Neural progenitor cell (in vitro differentiated cells): ENCODE measurements at regions not wholly inside any gene's neighbourhood (a gene's known extent, or its start where the extent isn't known, plus 50 kb on each side); places are given as distances from the start of the nearest gene placed in this dataset.
"Not testable (repeated sequence)": the region's sequence is repeated elsewhere in the genome, so short reads cannot be mapped to it uniquely, and the experiment has no call there.

ENCODE experiments used
- DNase-seq: peaks from one replicate; pipeline ENCODE4 v3.0.0-alpha.2; 2016; ENCODE audit warnings: low spot score
- H2AFZ ChIP-seq: fragments of 200-600 bp; sonication (generic); replicated peaks from 2 replicates; pipeline ENCODE4 v1.6.1; 2016; ENCODE audit warnings: antibody characterized with exemption
- H3F3A ChIP-seq: fragments of 200-600 bp; sonication (generic); 2 replicates; pipeline ENCODE4 v1.6.1; 2016; ENCODE audit warnings: antibody characterized with exemption, low read depth
- H3K27ac ChIP-seq: fragments of 200-600 bp; sonication (generic); 2 replicates; pipeline ENCODE4 v1.5.1; 2016; ENCODE audit warnings: mild to moderate bottlenecking
- H3K27me3 ChIP-seq: fragments of 200-600 bp; sonication (generic); 2 replicates; pipeline ENCODE4 v1.6.1; 2016; ENCODE audit warnings: mild to moderate bottlenecking, moderate library complexity
- H3K36me3 ChIP-seq: fragments of 200-600 bp; sonication (generic); 2 replicates; pipeline ENCODE4 v1.5.1; 2016
- H3K4me1 ChIP-seq: fragments of 200-600 bp; sonication (generic); 2 replicates; pipeline ENCODE4 v1.6.1; 2016; ENCODE audit warnings: mixed run types
- H3K4me2 ChIP-seq: fragments of 200-600 bp; sonication (generic); 2 replicates; pipeline ENCODE4 v1.6.1; 2016
- H3K4me3 ChIP-seq: fragments of 200-600 bp; sonication (generic); 2 replicates; pipeline ENCODE4 v1.5.1; 2016
- H3K79me2 ChIP-seq: fragments of 200-600 bp; sonication (generic); 2 replicates; pipeline ENCODE4 v1.6.1; 2016; ENCODE audit warnings: low read depth
- H3K9ac ChIP-seq: fragments of 200-600 bp; sonication (generic); 2 replicates; pipeline ENCODE4 v1.6.1; 2016
- H3K9me3 ChIP-seq: fragments of 200-600 bp; sonication (generic); 2 replicates; pipeline ENCODE4 v1.5.1; 2016; ENCODE audit warnings: low read depth
- H4K20me1 ChIP-seq: fragments of 200-600 bp; sonication (generic); 2 replicates; pipeline ENCODE4 v1.6.1; 2016; ENCODE audit warnings: low read depth
- H3K27ac Mint-ChIP-seq: 3 replicates; pipeline ENCODE4 v1.8.0; 2021; ENCODE audit warnings: mixed read lengths
- H3K27me3 Mint-ChIP-seq: 2 replicates; pipeline ENCODE4 v1.8.0; 2022; ENCODE audit warnings: low read depth, mild to moderate bottlenecking, inconsistent platforms, moderate library complexity, mixed read lengths; ENCODE audit not compliant: insufficient read depth
- H3K36me3 Mint-ChIP-seq: 3 replicates; pipeline ENCODE4 v1.8.0; 2021; ENCODE audit warnings: mixed read lengths
- H3K4me1 Mint-ChIP-seq: 3 replicates; pipeline ENCODE4 v1.8.0; 2021; ENCODE audit warnings: mixed read lengths
- H3K4me3 Mint-ChIP-seq: 3 replicates; pipeline ENCODE4 v1.8.0; 2021; ENCODE audit warnings: mild to moderate bottlenecking, moderate library complexity, mixed read lengths
- H3K9me3 Mint-ChIP-seq: 3 replicates; pipeline ENCODE4 v1.8.0; 2020; ENCODE audit warnings: mixed read lengths
- EZH2 ChIP-seq: fragments of 200-600 bp; sonication (generic); IDR thresholded peaks from 2 replicates; pipeline ENCODE4 v1.6.1; 2017; ENCODE audit warnings: antibody characterized with exemption, mild to moderate bottlenecking, moderate library complexity
- EZH2phosphoT487 ChIP-seq: fragments of 200-600 bp; sonication (generic); IDR thresholded peaks from 2 replicates; pipeline ENCODE4 v1.6.1; 2017; ENCODE audit warnings: antibody characterized with exemption
- TF ChIP-seq, protein P1 (sequence below): fragments of 200-600 bp; sonication (generic); IDR thresholded peaks from 2 replicates; pipeline ENCODE4 v1.5.1; 2017; ENCODE audit warnings: antibody characterized with exemption, mild to moderate bottlenecking

DNA sequence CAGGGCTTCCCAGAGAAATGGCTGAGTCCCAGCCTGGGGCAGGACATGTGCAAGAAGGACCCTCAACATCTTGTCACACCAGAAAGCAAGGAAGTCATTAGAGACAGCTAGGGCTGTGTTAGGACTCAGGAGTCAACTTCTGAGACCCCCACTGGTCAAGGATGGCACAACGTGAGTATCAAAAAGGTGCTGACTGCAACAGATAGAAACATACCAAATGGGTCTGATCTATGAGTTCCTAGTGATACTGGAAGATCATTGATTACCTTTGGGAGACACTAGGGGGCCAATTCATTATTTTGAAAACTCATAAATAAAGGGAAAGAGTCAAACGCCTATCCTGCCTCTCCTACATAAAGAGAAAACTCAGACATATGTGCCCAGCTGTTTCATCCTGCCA, 73.5 kb upstream of the GJB6 start:
- Mint-ChIP-seq H3K36me3 (no peaks in the 10 kb centered on the region), H3K27me3 (peaks cover 9% of the 10 kb centered on the region), H3K4me1 (no peaks in the 10 kb centered on the region), H3K9me3 (peaks cover 12% of the 10 kb centered on the region), H3K4me3 (no peak overlapping the region), H3K27ac (no peak overlapping the region)
- H4K20me1 ChIP-seq = no peaks in the 10 kb centered on the region
- no peak overlapping the region for H3K27ac ChIP-seq
- H3K4me3 ChIP-seq = no peak overlapping the region
- no peak overlapping the region for H3K4me2 ChIP-seq
- TF ChIP-seq EZH2 (no peak), EZH2phosphoT487 (no peak)
- TF ChIP-seq, protein P1, sequence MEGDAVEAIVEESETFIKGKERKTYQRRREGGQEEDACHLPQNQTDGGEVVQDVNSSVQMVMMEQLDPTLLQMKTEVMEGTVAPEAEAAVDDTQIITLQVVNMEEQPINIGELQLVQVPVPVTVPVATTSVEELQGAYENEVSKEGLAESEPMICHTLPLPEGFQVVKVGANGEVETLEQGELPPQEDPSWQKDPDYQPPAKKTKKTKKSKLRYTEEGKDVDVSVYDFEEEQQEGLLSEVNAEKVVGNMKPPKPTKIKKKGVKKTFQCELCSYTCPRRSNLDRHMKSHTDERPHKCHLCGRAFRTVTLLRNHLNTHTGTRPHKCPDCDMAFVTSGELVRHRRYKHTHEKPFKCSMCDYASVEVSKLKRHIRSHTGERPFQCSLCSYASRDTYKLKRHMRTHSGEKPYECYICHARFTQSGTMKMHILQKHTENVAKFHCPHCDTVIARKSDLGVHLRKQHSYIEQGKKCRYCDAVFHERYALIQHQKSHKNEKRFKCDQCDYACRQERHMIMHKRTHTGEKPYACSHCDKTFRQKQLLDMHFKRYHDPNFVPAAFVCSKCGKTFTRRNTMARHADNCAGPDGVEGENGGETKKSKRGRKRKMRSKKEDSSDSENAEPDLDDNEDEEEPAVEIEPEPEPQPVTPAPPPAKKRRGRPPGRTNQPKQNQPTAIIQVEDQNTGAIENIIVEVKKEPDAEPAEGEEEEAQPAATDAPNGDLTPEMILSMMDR = peak; percentile 11
- H3K36me3 ChIP-seq = no peaks in the 10 kb centered on the region
- no peak for DNase-seq
- H3K79me2 ChIP-seq = no peaks in the 10 kb centered on the region
- no peaks in the 10 kb centered on the region for H3K4me1 ChIP-seq
- no peaks in the 10 kb centered on the region for H3F3A ChIP-seq
- H3K9me3 ChIP-seq = peaks cover 10% of the 10 kb centered on the region
- peaks cover 15% of the 10 kb centered on the region for H3K27me3 ChIP-seq
- no peak overlapping the region for H3K9ac ChIP-seq
- no peak overlapping the region for H2AFZ ChIP-seq

DNA sequence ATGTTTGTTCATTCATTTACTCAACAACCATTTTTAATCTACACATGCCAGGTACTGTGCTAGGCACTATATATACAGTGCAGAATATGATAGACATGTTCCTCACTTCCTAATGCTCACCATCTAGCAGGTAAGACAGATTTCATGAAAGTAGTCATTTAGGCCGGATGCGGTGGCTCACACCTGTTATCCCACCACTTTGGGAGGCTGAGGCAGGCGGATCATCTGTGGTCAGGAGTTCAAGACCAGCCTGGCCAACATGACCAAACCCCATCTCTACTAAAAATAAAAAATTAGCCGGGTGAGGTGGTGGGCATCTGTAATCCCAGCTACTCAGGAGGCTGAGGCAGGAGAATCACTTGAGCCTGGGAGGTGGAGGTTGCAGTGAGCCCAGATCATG, 71.9 kb upstream of the GJB6 start:
- not testable (repeated sequence) for H3K27ac Mint-ChIP-seq, H4K20me1 ChIP-seq, H3F3A ChIP-seq, H2AFZ ChIP-seq, H3K36me3 Mint-ChIP-seq, H3K27ac ChIP-seq, H3K4me3 Mint-ChIP-seq, H3K79me2 ChIP-seq, H3K4me3 ChIP-seq, H3K4me2 ChIP-seq, H3K4me1 Mint-ChIP-seq, H3K4me1 ChIP-seq, DNase-seq, H3K9ac ChIP-seq, H3K36me3 ChIP-seq
- H3K9me3 Mint-ChIP-seq = peaks cover 12% of the 10 kb centered on the region
- H3K27me3 ChIP-seq = peaks cover 16% of the 10 kb centered on the region
- peaks cover 11% of the 10 kb centered on the region for H3K27me3 Mint-ChIP-seq
- peaks cover 10% of the 10 kb centered on the region for H3K9me3 ChIP-seq

DNA sequence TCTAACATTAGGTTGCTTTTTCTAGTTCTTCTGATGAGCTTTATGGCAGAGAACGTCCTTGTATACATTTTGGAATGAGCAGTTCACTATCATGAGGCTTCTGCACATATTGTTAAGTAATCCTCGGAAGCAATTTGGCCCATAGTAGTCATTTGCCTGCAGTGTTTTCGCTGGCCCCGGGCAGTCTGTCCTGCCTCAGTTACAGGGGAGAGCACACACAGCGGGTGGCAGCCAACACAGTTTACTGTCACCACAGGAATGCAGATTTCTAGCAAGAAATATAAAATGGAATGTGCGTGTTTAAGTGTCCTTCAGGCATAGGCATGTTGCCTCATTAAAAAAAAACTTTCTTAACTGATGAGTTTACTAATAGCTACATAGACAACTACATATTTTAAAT, 71.5 kb upstream of the GJB6 start:
- H3K9me3 Mint-ChIP-seq = peaks cover 12% of the 10 kb centered on the region
- no peak for DNase-seq
- no peaks in the 10 kb centered on the region for H3K36me3 ChIP-seq
- no peaks in the 10 kb centered on the region for H3K36me3 Mint-ChIP-seq
- H4K20me1 ChIP-seq = no peaks in the 10 kb centered on the region
- H3K4me2 ChIP-seq = no peak overlapping the region
- no peaks in the 10 kb centered on the region for H3K4me1 ChIP-seq
- no peak overlapping the region for H3K4me3 ChIP-seq
- no peak overlapping the region for H3K4me3 Mint-ChIP-seq
- no peaks in the 10 kb centered on the region for H3F3A ChIP-seq
- no peaks in the 10 kb centered on the region for H3K4me1 Mint-ChIP-seq
- no peak overlapping the region for H3K27ac ChIP-seq
- H2AFZ ChIP-seq = no peak overlapping the region
- no peak overlapping the region for H3K9ac ChIP-seq
- H3K27me3 Mint-ChIP-seq = peaks cover 11% of the 10 kb centered on the region
- TF ChIP-seq EZH2 (no peak), EZH2phosphoT487 (no peak)
- TF ChIP-seq, protein P1 = no peak
- no peaks in the 10 kb centered on the region for H3K79me2 ChIP-seq
- H3K27me3 ChIP-seq = peaks cover 16% of the 10 kb centered on the region
- no peak overlapping the region for H3K27ac Mint-ChIP-seq
- H3K9me3 ChIP-seq = peaks cover 8% of the 10 kb centered on the region

DNA sequence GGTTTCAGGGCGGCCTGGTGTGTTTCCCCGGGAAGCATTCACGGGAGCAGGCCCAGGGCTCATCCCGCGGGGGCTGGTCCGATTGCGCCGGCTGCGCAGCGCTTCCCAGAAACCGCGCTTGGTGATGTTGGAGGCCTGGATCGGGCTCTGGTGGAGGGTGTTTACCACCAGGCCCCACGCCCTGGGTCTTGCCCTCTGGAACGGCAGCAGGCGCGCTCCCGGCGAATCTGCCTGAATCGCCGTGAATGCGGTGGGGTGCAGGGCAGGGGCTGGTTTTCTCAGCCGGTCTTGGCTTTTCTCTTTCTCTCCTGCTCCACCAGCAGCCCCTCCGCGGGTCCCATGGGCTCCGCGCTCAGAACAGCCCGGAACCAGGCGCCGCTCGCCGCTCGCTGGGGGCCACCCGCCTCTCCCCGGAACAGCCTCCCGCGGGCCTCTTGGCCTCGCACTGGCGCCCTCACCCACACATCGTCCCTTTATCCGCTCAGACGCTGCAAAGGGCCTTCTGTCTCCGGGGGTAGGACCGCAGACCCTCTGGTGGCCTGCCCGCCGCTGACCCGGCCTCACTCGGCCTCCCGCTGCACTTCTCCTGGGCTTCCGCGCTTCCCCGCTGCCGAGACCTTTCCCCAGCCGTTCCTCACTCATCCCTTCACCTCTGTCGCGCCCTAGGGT, 69.4 kb upstream of the GJB6 start:
- H3K9me3 ChIP-seq = no peaks in the 10 kb centered on the region
- Mint-ChIP-seq H3K4me3 (no peak overlapping the region), H3K36me3 (no peaks in the 10 kb centered on the region), H3K4me1 (no peaks in the 10 kb centered on the region), H3K9me3 (peaks cover 4% of the 10 kb centered on the region), H3K27me3 (peaks cover 13% of the 10 kb centered on the region), H3K27ac (no peak overlapping the region)
- no peaks in the 10 kb centered on the region for H3F3A ChIP-seq
- H3K36me3 ChIP-seq = no peaks in the 10 kb centered on the region
- no peak overlapping the region for H3K9ac ChIP-seq
- no peaks in the 10 kb centered on the region for H3K79me2 ChIP-seq
- no peaks in the 10 kb centered on the region for H3K4me1 ChIP-seq
- H3K4me2 ChIP-seq = peak overlapping the region; percentile 49
- H3K4me3 ChIP-seq = no peak overlapping the region
- DNase-seq = peak; percentile 29
- H4K20me1 ChIP-seq = no peaks in the 10 kb centered on the region
- H3K27ac ChIP-seq = no peak overlapping the region
- H3K27me3 ChIP-seq = peaks cover 16% of the 10 kb centered on the region
- H2AFZ ChIP-seq = peak overlapping the region; percentile 84
- TF ChIP-seq EZH2phosphoT487 (no peak), EZH2 (no peak)
- TF ChIP-seq, protein P1 = no peak
